ENCODE measurements at regions not wholly inside any gene's neighbourhood (a gene's known extent, or its start where the extent isn't known, plus 50 kb on each side); places are given as distances from the start of the nearest gene placed in this dataset.

- no peak for DNase-seq
- no peak for ATAC-seq
- intact Hi-C loops (cut with DNase I, micrococcal nuclease): no loop called here
- H3K9me3 ChIP-seq: no peaks in the 10 kb centered on the region
- no peaks in the 10 kb centered on the region for H3K36me3 ChIP-seq (ENCODE audit: low read depth)
- no peak for TF ChIP-seq CTCF (IDR thresholded peaks at IDR 0.05)
- H3K4me3 ChIP-seq: no peak overlapping the region
- no peaks in the 10 kb centered on the region for H3K4me1 ChIP-seq (ENCODE audit: low read depth)
Observed at GRCh38 chr5:124457901-124458300, 288.5 kb downstream of the ZNF608 start.

- intact Hi-C loops (cut with DNase I, micrococcal nuclease): no loop called here
- DNase-seq: no peak
- no peaks in the 10 kb centered on the region for H3K36me3 ChIP-seq (ENCODE audit: low read depth)
- TF ChIP-seq CTCF (IDR thresholded peaks at IDR 0.05): no peak
- H3K4me3 ChIP-seq: no peak overlapping the region
- H3K9me3 ChIP-seq: no peaks in the 10 kb centered on the region
- no peaks in the 10 kb centered on the region for H3K4me1 ChIP-seq (ENCODE audit: low read depth)
- no peak for ATAC-seq
Observed at GRCh38 chr5:124457101-124457500, 289.3 kb downstream of the ZNF608 start.

- H3K9me3 ChIP-seq: no peaks in the 10 kb centered on the region
- DNase-seq: no peak
- H3K4me3 ChIP-seq: no peak overlapping the region
- H3K36me3 ChIP-seq (ENCODE audit: low read depth): no peaks in the 10 kb centered on the region
- no peak for TF ChIP-seq CTCF (IDR thresholded peaks at IDR 0.05)
- no peaks in the 10 kb centered on the region for H3K4me1 ChIP-seq (ENCODE audit: low read depth)
- ATAC-seq: no peak
- intact Hi-C loops (cut with DNase I, micrococcal nuclease): no loop called here
Observed at GRCh38 chr5:124456249-124456648, 290.2 kb downstream of the ZNF608 start.

GRCh38 chr5:124454081-124454480 is 292.4 kb downstream of the ZNF608 start:
- no peaks in the 10 kb centered on the region for H3K9me3 ChIP-seq
- TF ChIP-seq CTCF (IDR thresholded peaks at IDR 0.05): no peak
- H3K36me3 ChIP-seq (ENCODE audit: low read depth): no peaks in the 10 kb centered on the region
- intact Hi-C loops (cut with DNase I, micrococcal nuclease): no loop called here
- no peaks in the 10 kb centered on the region for H3K4me1 ChIP-seq (ENCODE audit: low read depth)
- DNase-seq (no peak), ATAC-seq (no peak)
- no peak overlapping the region for H3K4me3 ChIP-seq

GRCh38 chr5:124453221-124454051 is 293.0 kb downstream of the ZNF608 start:
- Histone ChIP-seq H3K36me3 (ENCODE audit: low read depth) (no peaks in the 10 kb centered on the region), H3K9me3 (no peaks in the 10 kb centered on the region), H3K4me3 (no peak overlapping the region), H3K4me1 (ENCODE audit: low read depth) (no peaks in the 10 kb centered on the region)
- TF ChIP-seq CTCF (IDR thresholded peaks at IDR 0.05): no peak
- intact Hi-C loops (cut with DNase I, micrococcal nuclease): no loop called here
- DNase-seq: no peak
- peak; percentile 58 for ATAC-seq

Measured in mucosa of descending colon (tissue), 3 donors.